MCF 10A (cell line): ENCODE measurements at regions not wholly inside any gene's neighbourhood (a gene's known extent, or its start where the extent isn't known, plus 50 kb on each side); places are given as distances from the start of the nearest gene placed in this dataset.

Experiments used
- BruUV-seq: library from RNA; stranded (reverse); fragments of 400-500 nt; replicated peaks from 2 replicates; lab custom pipeline; 2021; lab: Mats Ljungman, UMichigan
- CTCF ChIA-PET: fragments of 300-600 bp; sonication (Branson Sonifier 250); formaldehyde crosslinking; extraction: SDS; loops from one replicate; lab custom pipeline; 2021; ENCODE audit warnings: antibody characterized with exemption, inconsistent platforms; lab: Yijun Ruan, JAX
- POLR2A ChIA-PET: fragments of 300-600, 350-650 bp; sonication (Branson Sonifier 250); formaldehyde crosslinking; extraction: SDS; loops from one replicate; lab custom pipeline; 2020; ENCODE audit warnings: antibody characterized with exemption, inconsistent platforms; lab: Yijun Ruan, JAX
- DNase-seq: peaks from one replicate; pipeline ENCODE4 v3.0.0-alpha.2; 2018; ENCODE audit not compliant: unreplicated experiment
- H3K27ac Mint-ChIP-seq: one replicate; pipeline ENCODE4 v1.8.0; 2022; ENCODE audit warnings: mild to moderate bottlenecking, low read depth, mixed read lengths; ENCODE audit not compliant: unreplicated experiment
- H3K27me3 Mint-ChIP-seq: one replicate; pipeline ENCODE4 v1.8.0; 2022; ENCODE audit warnings: mixed read lengths; ENCODE audit not compliant: insufficient read depth, unreplicated experiment
- H3K36me3 Mint-ChIP-seq: one replicate; pipeline ENCODE4 v1.8.0; 2022; ENCODE audit warnings: mild to moderate bottlenecking, moderate library complexity, mixed read lengths; ENCODE audit not compliant: insufficient read depth, unreplicated experiment
- H3K4me1 Mint-ChIP-seq: one replicate; pipeline ENCODE4 v1.8.0; 2022; ENCODE audit warnings: mixed read lengths; ENCODE audit not compliant: insufficient read depth, unreplicated experiment
- H3K4me3 Mint-ChIP-seq: one replicate; pipeline ENCODE4 v1.8.0; 2022; ENCODE audit warnings: mild to moderate bottlenecking, moderate library complexity, mixed read lengths; ENCODE audit not compliant: unreplicated experiment
- H3K9me3 Mint-ChIP-seq: one replicate; pipeline ENCODE4 v1.8.0; 2022; ENCODE audit warnings: mixed read lengths; ENCODE audit not compliant: unreplicated experiment
- CTCF ChIP-seq: fragments of 200-600 bp; IDR thresholded peaks from one replicate; pipeline ENCODE4 v1.8.0; 2022; ENCODE audit warnings: antibody characterized with exemption, mild to moderate bottlenecking; ENCODE audit not compliant: unreplicated experiment
- intact Hi-C: fragments of 100-400 bp; cut with micrococcal nuclease; formaldehyde crosslinking; loops from 2 replicates; pipeline ENCODE4 v1.14.1; 2022

- DNase-seq: no peak
- intact Hi-C loops: no loop called here
- no peak overlapping the region for H3K27ac Mint-ChIP-seq
- peaks cover 27% of the 10 kb centered on the region for H3K9me3 Mint-ChIP-seq
- no peaks in the 10 kb centered on the region for H3K4me1 Mint-ChIP-seq
- CTCF ChIA-PET: no interaction called here
- no TSS peak for BruUV-seq
- no peaks in the 10 kb centered on the region for H3K36me3 Mint-ChIP-seq
- POLR2A ChIA-PET: no interaction called here
- H3K4me3 Mint-ChIP-seq: no peak overlapping the region
- no peak for TF ChIP-seq CTCF
- H3K27me3 Mint-ChIP-seq: no peaks in the 10 kb centered on the region
These were observed 668.2 kb downstream of the CCSER2 start for GRCh38 chr10:84996580-84996979.

GRCh38 chr10:84997870-84998269 lies 669.5 kb downstream of the CCSER2 start:
- Mint-ChIP-seq H3K27ac (no peak overlapping the region), H3K36me3 (no peaks in the 10 kb centered on the region), H3K9me3 (peaks cover 27% of the 10 kb centered on the region), H3K4me3 (no peak overlapping the region), H3K27me3 (no peaks in the 10 kb centered on the region), H3K4me1 (no peaks in the 10 kb centered on the region)
- POLR2A ChIA-PET: no interaction called here
- CTCF ChIA-PET: no interaction called here
- no TSS peak for BruUV-seq
- no peak for TF ChIP-seq CTCF
- no peak for DNase-seq
- intact Hi-C loops: no loop called here

- no TSS peak for BruUV-seq
- no peak for DNase-seq
- no peak for TF ChIP-seq CTCF
- ChIA-PET POLR2A (no interaction called here), CTCF (no interaction called here)
- Mint-ChIP-seq H3K27ac (no peak overlapping the region), H3K4me1 (no peaks in the 10 kb centered on the region), H3K27me3 (no peaks in the 10 kb centered on the region), H3K9me3 (peaks cover 33% of the 10 kb centered on the region), H3K4me3 (no peak overlapping the region), H3K36me3 (peaks cover 5% of the 10 kb centered on the region)
- intact Hi-C loops: no loop called here
These were observed 671.5 kb downstream of the CCSER2 start for GRCh38 chr10:84999929-85000328.

GRCh38 chr10:85003083-85003482 lies 674.7 kb downstream of the CCSER2 start:
- no peaks in the 10 kb centered on the region for H3K4me1 Mint-ChIP-seq
- no peak overlapping the region for H3K27ac Mint-ChIP-seq
- intact Hi-C loops: no loop called here
- H3K36me3 Mint-ChIP-seq: peaks cover 12% of the 10 kb centered on the region
- ChIA-PET CTCF (interaction anchor here (0.6 kb wide), 1 partner anchor 219 kb away, joined by 4 read pairs; no protein-coding TSS in a partner anchor), POLR2A (no interaction called here)
- DNase-seq: no peak
- TF ChIP-seq CTCF: no peak
- no peaks in the 10 kb centered on the region for H3K27me3 Mint-ChIP-seq
- peaks cover 31% of the 10 kb centered on the region for H3K9me3 Mint-ChIP-seq
- BruUV-seq: no TSS peak
- no peak overlapping the region for H3K4me3 Mint-ChIP-seq
